Upper lobe of left lung (tissue), 6 donors: ENCODE measurements at regions not wholly inside any gene's neighbourhood (a gene's known extent, or its start where the extent isn't known, plus 50 kb on each side); places are given as distances from the start of the nearest gene placed in this dataset.
A peak's percentile ranks its signal among the peaks of the same experiment; 100 is the strongest.
"Not testable (repeated sequence)": the region's sequence is repeated elsewhere in the genome, so short reads cannot be mapped to it uniquely, and the experiment has no call there.

Experiments
- ATAC-seq, 2 donors: fragments of 200-7000 bp; cut with Tn5 transposase; one replicate each; pipeline ENCODE4 v1.9.1; 2022; ENCODE audit warnings: mild to moderate bottlenecking in 2 of 2, moderate library complexity in 2 of 2; ENCODE audit not compliant: low FRiP score in 2 of 2
- DNase-seq, 2 donors: peaks; one replicate each; pipeline ENCODE4 v3.0.0-alpha.2; 2019 to 2020
- H3K27ac ChIP-seq, 4 donors: fragments of 200-600 bp; sonication (generic); one replicate each; pipeline ENCODE4 v1.5.1; 2016 to 2019
- H3K27me3 ChIP-seq, 4 donors: fragments of 200-600 bp; sonication (generic); one replicate each; pipeline ENCODE4 v1.5.1; 2017 to 2019
- H3K36me3 ChIP-seq, 4 donors: fragments of 200-600 bp; sonication (generic); one replicate each; pipeline ENCODE4 v1.5.1; 2016 to 2019
- H3K4me1 ChIP-seq, 4 donors: fragments of 200-600 bp; sonication (generic); one replicate each; pipeline ENCODE4 v1.5.1; 2018 to 2019
- H3K4me3 ChIP-seq, 4 donors: fragments of 200-600 bp; sonication (generic); one replicate each; pipeline ENCODE4 v1.5.1; 2017 to 2019; ENCODE audit warnings: mild to moderate bottlenecking in 2 of 4, moderate library complexity in 1 of 4
- H3K9me3 ChIP-seq, 4 donors: fragments of 200-600 bp; sonication (generic); one replicate each; pipeline ENCODE4 v1.5.1; 2018 to 2019
- CTCF ChIP-seq, 6 experiments: fragments of 450-650 bp in 4 of 6; fragments of 200-600 bp in 2 of 6; sonication (generic) in 2 of 6; IDR thresholded peaks; one replicate each; pipeline ENCODE4 v1.5.1; 2016 to 2019; ENCODE audit warnings: antibody characterized with exemption in 6 of 6
- EP300 ChIP-seq, 4 donors: sonication (generic); formaldehyde crosslinking; IDR thresholded peaks; one replicate each; pipeline ENCODE4 v1.5.1; 2017; ENCODE audit warnings: antibody characterized with exemption in 4 of 4, control low read depth in 2 of 4
- POLR2A ChIP-seq, 4 donors: fragments of 450-650 bp; IDR thresholded peaks; one replicate each; pipeline ENCODE4 v1.5.1; 2016 to 2017; ENCODE audit warnings: antibody characterized with exemption in 4 of 4, mild to moderate bottlenecking in 2 of 4
- POLR2AphosphoS5 ChIP-seq, 2 donors: sonication (generic); formaldehyde crosslinking; IDR thresholded peaks; one replicate each; pipeline ENCODE4 v1.5.1; 2017; ENCODE audit warnings: antibody characterized with exemption in 2 of 2
- WGBS, 2 donors: methylation state at CpG; one replicate each; pipeline ENCODE4 v1.1.5; 2017 to 2018; 5-methylcytosine and 5-hydroxymethylcytosine counted together
- donor health status: DM: no; HTN: no; CAD: no; lungs with moderate emphysema.
- donor health status: DM: no; HTN: yes; CAD: no; lungs with severe emphysema.

DNA sequence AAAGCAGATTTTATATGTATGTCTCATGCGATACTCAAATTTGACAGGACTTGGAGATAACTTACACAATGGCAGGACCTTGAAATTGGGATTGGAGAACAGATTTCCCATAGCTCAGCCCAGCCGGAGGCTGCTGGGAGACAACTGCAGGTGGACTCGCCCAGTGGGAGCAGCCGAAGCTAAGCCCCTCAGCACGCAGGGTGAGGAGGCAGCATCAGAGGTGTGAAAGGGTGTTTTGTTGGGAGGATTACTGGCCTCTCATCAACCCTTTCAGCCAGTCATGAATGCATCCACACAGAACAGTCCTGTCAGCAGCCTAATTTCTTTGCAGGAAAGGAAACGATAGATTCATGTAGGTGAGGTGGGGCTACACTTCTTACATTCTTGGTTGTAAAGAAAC, 110.4 kb upstream of the DYNAP start:
- TF ChIP-seq POLR2A (IDR thresholded peaks at IDR 0.05) (no peak), POLR2AphosphoS5 (IDR thresholded peaks at IDR 0.05) (no peak), CTCF (IDR thresholded peaks at IDR 0.05) (no peak), EP300 (IDR thresholded peaks at IDR 0.05) (no peak)
- Histone ChIP-seq H3K36me3 (no peaks in the 10 kb centered on the region), H3K4me1 (no peaks in the 10 kb centered on the region), H3K4me3 (no peak overlapping the region), H3K27me3 (no peaks in the 10 kb centered on the region), H3K27ac (no peak overlapping the region), H3K9me3 (no peaks in the 10 kb centered on the region)
- no peak for ATAC-seq
- peak in 1 of 2 donors; percentile 10 for DNase-seq
- 75 to 83% methylated on average over 6 of the region's 6 CpGs for WGBS, 2 donors

- H3K36me3 ChIP-seq, DNase-seq, H3K4me3 ChIP-seq, H3K27ac ChIP-seq, ATAC-seq, H3K9me3 ChIP-seq, H3K4me1 ChIP-seq, H3K27me3 ChIP-seq: not testable (repeated sequence)
- 86 to 94% methylated on average over 6 of the region's 6 CpGs for WGBS, 2 donors
Observed at GRCh38 chr18:54502451-54502850, 88.6 kb upstream of the DYNAP start.

GRCh38 chr18:54503131-54503894, 87.7 kb upstream of the DYNAP start:
- 65 to 79% methylated on average over 4 of the region's 4 CpGs for WGBS, 2 donors

DNA sequence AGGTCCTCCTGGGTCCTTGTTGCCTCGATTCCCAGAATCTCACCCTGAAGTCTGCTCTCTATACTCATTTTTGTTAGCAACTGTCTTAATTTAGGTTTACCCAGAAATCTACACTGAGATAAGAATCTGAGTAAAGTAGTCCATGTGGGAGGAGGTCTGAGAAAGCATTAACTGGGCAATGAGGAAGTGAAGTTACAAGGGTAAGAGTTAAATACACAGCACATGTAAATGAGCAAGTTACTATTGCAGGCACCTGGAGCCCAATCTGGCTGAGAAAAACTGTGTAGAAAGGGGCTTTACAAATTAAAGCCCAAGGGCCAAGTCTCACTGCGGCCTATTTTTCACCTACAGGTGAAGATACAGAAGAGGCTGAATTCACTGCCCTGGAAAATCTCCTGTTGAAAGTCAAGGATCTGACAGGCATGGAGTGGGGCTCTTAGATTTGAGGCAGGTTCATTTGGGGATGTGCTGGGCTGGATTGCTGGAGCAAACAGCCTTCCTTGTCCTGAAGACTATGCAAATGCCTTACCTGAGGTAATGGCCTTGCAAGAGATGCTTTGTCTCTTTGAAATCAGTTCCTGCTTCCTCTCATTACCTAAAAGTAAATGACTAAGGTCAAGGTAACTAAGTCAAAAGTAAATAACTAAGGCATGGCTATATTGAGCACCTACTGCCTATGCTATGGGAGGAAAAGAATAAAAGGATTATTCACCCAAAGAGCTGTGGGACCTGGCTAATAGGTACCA, 84.4 kb upstream of the DYNAP start:
- no peaks in the 10 kb centered on the region for H3K36me3 ChIP-seq
- DNase-seq (no peak), ATAC-seq (no peak)
- no peak overlapping the region for H3K27ac ChIP-seq
- no peaks in the 10 kb centered on the region for H3K27me3 ChIP-seq
- no peak overlapping the region for H3K4me3 ChIP-seq
- WGBS, 2 donors, result 84 to 91% methylated on average over 2 of the region's 2 CpGs
- TF ChIP-seq POLR2A (IDR thresholded peaks at IDR 0.05) (no peak), CTCF (IDR thresholded peaks at IDR 0.05) (no peak), POLR2AphosphoS5 (IDR thresholded peaks at IDR 0.05) (no peak), EP300 (IDR thresholded peaks at IDR 0.05) (no peak)
- no peaks in the 10 kb centered on the region for H3K9me3 ChIP-seq
- H3K4me1 ChIP-seq, result no peaks in the 10 kb centered on the region

More at GRCh38 chr18:54503131-54503894, 87.7 kb upstream of the DYNAP start:
- no peaks in the 10 kb centered on the region for H3K9me3 ChIP-seq
- TF ChIP-seq EP300 (IDR thresholded peaks at IDR 0.05), result no peak
- DNase-seq (no peak), ATAC-seq (no peak)
- H3K4me3 ChIP-seq, result no peak overlapping the region
- H3K4me1 ChIP-seq, result no peaks in the 10 kb centered on the region
- no peak overlapping the region for H3K27ac ChIP-seq
- no peaks in the 10 kb centered on the region for H3K36me3 ChIP-seq
- no peaks in the 10 kb centered on the region for H3K27me3 ChIP-seq

GRCh38 chr18:54509793-54510192, 81.3 kb upstream of the DYNAP start:
- H3K9me3 ChIP-seq, result no peaks in the 10 kb centered on the region
- DNase-seq (no peak), ATAC-seq (no peak)
- H3K36me3 ChIP-seq, result no peaks in the 10 kb centered on the region
- no peaks in the 10 kb centered on the region for H3K4me1 ChIP-seq
- H3K27ac ChIP-seq, result no peak overlapping the region
- no peak overlapping the region for H3K4me3 ChIP-seq
- no peak for TF ChIP-seq POLR2AphosphoS5 (IDR thresholded peaks at IDR 0.05)
- no peak for TF ChIP-seq POLR2A (IDR thresholded peaks at IDR 0.05)
- TF ChIP-seq EP300 (IDR thresholded peaks at IDR 0.05), result no peak
- no peak for TF ChIP-seq CTCF (IDR thresholded peaks at IDR 0.05)
- H3K27me3 ChIP-seq, result no peaks in the 10 kb centered on the region
- 70 to 71% methylated on average over 2 of the region's 2 CpGs for WGBS, 2 donors
